ENCODE measurements at regions not wholly inside any gene's neighbourhood (a gene's known extent, or its start where the extent isn't known, plus 50 kb on each side); places are given as distances from the start of the nearest gene placed in this dataset.

DNA sequence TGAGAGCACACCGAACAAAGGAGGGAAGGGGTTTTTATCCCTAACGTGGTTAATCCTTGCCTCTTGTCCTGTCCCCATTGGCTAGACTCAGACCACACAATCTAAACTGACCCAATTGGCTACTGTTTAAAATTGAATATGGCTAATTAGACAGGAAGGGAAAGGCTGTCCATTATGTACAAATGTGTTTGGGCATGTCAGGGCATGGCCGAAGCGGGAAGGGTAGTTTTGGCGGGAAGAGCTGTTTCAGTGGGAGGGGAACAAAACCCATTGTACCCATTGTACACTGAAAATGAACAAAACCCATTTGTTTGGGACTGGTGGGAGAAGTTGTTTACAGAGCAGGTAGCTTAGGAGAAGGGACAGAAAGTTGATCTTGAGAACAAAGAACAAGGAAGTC is 330.9 kb upstream of the POU1F1 start:
- Histone ChIP-seq H3K27me3 (no peaks in the 10 kb centered on the region), H3K4me3 (no peak overlapping the region)
- intact Hi-C loops (cut with DNase I; ENCODE audit: low total_unique reads), result no loop called here

DNA sequence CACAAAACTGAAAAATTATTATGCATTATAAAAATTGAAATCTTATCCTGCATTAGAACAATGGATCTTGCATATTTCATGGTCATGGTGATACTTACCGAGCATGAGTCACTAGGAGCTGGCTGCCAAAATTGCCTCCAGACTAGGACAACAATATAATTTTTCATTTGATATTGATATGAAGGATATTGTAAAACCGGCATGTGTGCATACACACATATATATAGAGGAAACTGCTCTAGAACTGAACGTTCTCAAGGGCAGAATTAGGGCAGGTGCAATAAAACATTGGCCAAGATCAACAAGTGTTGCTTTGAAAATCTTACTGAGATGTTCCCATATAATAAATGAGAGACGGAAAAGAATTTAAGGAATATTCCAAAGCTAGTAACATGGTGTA is 319.4 kb upstream of the POU1F1 start:
- no peak overlapping the region for H3K4me3 ChIP-seq
- H3K9me3 ChIP-seq, result no peaks in the 10 kb centered on the region
- no peaks in the 10 kb centered on the region for H3K27me3 ChIP-seq
- DNase-seq, result no peak
- TF ChIP-seq POLR2A (IDR thresholded peaks at IDR 0.05), result no peak
- H3K36me3 ChIP-seq, result no peaks in the 10 kb centered on the region
- no peak overlapping the region for H3K27ac ChIP-seq
- H3K4me1 ChIP-seq, result no peaks in the 10 kb centered on the region
- intact Hi-C loops (cut with DNase I; ENCODE audit: low total_unique reads), result no loop called here

More for the DNA sequence above, 330.9 kb upstream of the POU1F1 start:
- DNase-seq, result no peak
- H3K36me3 ChIP-seq, result no peaks in the 10 kb centered on the region
- no peaks in the 10 kb centered on the region for H3K4me1 ChIP-seq
- H3K9me3 ChIP-seq, result no peaks in the 10 kb centered on the region
- H3K27ac ChIP-seq, result no peak overlapping the region
- no peak for TF ChIP-seq POLR2A (IDR thresholded peaks at IDR 0.05)
- TF ChIP-seq, protein P1, sequence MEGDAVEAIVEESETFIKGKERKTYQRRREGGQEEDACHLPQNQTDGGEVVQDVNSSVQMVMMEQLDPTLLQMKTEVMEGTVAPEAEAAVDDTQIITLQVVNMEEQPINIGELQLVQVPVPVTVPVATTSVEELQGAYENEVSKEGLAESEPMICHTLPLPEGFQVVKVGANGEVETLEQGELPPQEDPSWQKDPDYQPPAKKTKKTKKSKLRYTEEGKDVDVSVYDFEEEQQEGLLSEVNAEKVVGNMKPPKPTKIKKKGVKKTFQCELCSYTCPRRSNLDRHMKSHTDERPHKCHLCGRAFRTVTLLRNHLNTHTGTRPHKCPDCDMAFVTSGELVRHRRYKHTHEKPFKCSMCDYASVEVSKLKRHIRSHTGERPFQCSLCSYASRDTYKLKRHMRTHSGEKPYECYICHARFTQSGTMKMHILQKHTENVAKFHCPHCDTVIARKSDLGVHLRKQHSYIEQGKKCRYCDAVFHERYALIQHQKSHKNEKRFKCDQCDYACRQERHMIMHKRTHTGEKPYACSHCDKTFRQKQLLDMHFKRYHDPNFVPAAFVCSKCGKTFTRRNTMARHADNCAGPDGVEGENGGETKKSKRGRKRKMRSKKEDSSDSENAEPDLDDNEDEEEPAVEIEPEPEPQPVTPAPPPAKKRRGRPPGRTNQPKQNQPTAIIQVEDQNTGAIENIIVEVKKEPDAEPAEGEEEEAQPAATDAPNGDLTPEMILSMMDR (IDR thresholded peaks at IDR 0.05), result no peak

DNA sequence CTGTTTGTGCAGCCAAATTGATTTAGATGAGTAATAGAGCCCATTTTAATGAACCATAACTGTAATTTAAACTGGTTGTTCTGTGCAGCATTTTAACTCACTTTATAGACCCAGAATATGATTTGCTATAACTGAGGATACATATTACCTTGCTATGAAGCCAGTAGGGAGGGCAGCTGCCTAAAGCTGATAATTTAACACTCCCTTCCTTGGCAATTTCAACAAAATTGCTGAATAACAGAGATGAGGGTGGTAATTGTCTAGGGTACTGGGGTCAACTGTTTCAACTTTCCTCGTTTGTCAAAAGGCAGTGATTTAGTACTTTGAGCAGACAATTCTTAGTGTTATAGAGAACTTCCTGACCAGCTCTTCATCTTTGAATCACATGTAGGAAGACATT is 304.9 kb upstream of the POU1F1 start:
- Histone ChIP-seq H3K27me3 (no peaks in the 10 kb centered on the region), H3K27ac (no peak overlapping the region), H3K9me3 (no peaks in the 10 kb centered on the region), H3K4me3 (no peak overlapping the region), H3K36me3 (no peaks in the 10 kb centered on the region), H3K4me1 (no peaks in the 10 kb centered on the region)
- DNase-seq, result no peak
- no peak for TF ChIP-seq POLR2A (IDR thresholded peaks at IDR 0.05)
- TF ChIP-seq, protein P1 (IDR thresholded peaks at IDR 0.05), result no peak
- intact Hi-C loops (cut with DNase I; ENCODE audit: low total_unique reads), result no loop called here

DNA sequence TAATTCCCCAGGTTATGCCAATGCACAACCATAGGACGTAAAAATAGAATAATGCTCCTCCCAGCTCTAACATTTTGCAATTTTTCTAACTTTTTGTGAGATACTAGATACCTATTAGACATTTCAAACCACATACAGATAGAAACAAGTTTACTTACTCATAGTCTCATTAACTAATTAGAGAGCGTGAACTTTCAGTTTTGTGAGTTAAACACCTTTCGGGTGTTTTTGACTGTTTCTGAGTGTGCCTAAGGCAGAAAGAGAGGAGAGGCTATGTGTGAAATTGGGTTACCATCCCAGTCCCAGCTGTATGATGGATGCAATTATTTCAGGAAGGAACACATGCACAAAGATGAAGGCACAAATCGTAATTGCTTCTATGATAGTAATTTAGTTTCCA is 300.4 kb upstream of the POU1F1 start:
- Histone ChIP-seq H3K36me3 (no peaks in the 10 kb centered on the region), H3K4me1 (no peaks in the 10 kb centered on the region), H3K27me3 (no peaks in the 10 kb centered on the region), H3K27ac (no peak overlapping the region), H3K4me3 (no peak overlapping the region), H3K9me3 (no peaks in the 10 kb centered on the region)
- intact Hi-C loops (cut with DNase I; ENCODE audit: low total_unique reads), result no loop called here
- TF ChIP-seq POLR2A (IDR thresholded peaks at IDR 0.05), result no peak
- TF ChIP-seq, protein P1 (IDR thresholded peaks at IDR 0.05), result no peak
- no peak for DNase-seq

DNA sequence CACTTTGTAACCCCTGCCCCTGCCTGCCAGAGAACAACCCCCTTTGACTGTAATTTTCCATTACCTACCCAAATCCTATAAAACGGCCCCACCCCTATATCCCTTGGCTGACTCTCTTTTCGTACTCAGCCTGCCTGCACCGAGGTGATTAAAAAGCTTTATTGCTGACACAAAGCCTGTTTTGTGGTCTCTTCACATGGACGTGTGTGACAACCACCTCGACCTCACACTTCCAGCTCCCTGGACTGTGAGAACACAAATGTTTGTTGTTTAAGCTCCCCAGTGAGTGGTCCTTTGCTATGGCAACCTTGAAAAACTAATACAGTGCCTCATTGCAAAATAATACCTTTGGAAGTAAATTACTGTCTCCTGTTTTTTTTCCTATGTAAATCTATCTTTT is 299.2 kb upstream of the POU1F1 start:
- Histone ChIP-seq H3K4me3 (no peak overlapping the region), H3K4me1 (no peaks in the 10 kb centered on the region), H3K27me3 (no peaks in the 10 kb centered on the region), H3K36me3 (no peaks in the 10 kb centered on the region), H3K9me3 (no peaks in the 10 kb centered on the region), H3K27ac (no peak overlapping the region)
- TF ChIP-seq, protein P1 (IDR thresholded peaks at IDR 0.05), result no peak
- TF ChIP-seq POLR2A (IDR thresholded peaks at IDR 0.05), result no peak
- DNase-seq, result no peak
- intact Hi-C loops (cut with DNase I; ENCODE audit: low total_unique reads), result no loop called here

DNA sequence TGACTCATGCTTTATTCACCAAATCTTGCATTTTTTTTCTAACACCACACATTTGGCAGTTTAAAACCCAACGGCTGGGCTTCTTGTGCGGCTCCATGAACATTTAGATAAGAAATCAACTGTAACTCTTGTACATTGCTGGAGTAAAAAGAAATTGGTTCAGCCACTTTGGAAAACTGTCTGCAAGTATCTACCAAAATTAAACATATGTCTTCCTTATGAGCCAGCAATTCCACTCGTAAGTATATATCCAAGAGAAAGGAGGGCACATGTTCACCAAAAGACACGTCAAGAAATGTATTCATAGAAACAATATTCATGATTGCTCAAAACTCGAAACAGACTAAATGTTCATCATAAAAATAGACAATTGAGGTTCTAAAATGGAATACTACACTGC is 291.9 kb upstream of the POU1F1 start:
- no peak for DNase-seq
- TF ChIP-seq, protein P1 (IDR thresholded peaks at IDR 0.05), result no peak
- no peak for TF ChIP-seq POLR2A (IDR thresholded peaks at IDR 0.05)
- H3K36me3 ChIP-seq, result no peaks in the 10 kb centered on the region
- H3K4me3 ChIP-seq, result no peak overlapping the region
- intact Hi-C loops (cut with DNase I; ENCODE audit: low total_unique reads), result no loop called here
- H3K4me1 ChIP-seq, result no peaks in the 10 kb centered on the region
- H3K9me3 ChIP-seq, result no peaks in the 10 kb centered on the region
- no peaks in the 10 kb centered on the region for H3K27me3 ChIP-seq
- H3K27ac ChIP-seq, result no peak overlapping the region
